Osteoblast (primary cell): ENCODE measurements at regions not wholly inside any gene's neighbourhood (a gene's known extent, or its start where the extent isn't known, plus 50 kb on each side); places are given as distances from the start of the nearest gene placed in this dataset.
"Not testable (repeated sequence)": the region's sequence is repeated elsewhere in the genome, so short reads cannot be mapped to it uniquely, and the experiment has no call there.

Experiments
- DNase-seq: peaks from one replicate; pipeline ENCODE4 v3.0.0; 2011; ENCODE audit warnings: low spot score, mixed read lengths; ENCODE audit not compliant: insufficient read length; ENCODE audit errors: missing footprints
- H2AFZ ChIP-seq: 2 replicates; pipeline ENCODE4 v1.6.0; 2011; ENCODE audit warnings: mild to moderate bottlenecking, low read length
- H3K27ac ChIP-seq: 2 replicates; pipeline ENCODE4 v1.5.1; 2011; ENCODE audit warnings: mild to moderate bottlenecking, low read depth, low read length, moderate library complexity
- H3K27me3 ChIP-seq: 2 replicates; pipeline ENCODE4 v1.6.0; 2012; ENCODE audit warnings: mild to moderate bottlenecking, control low read depth, inconsistent platforms, low read length, moderate library complexity; ENCODE audit not compliant: insufficient read depth
- H3K36me3 ChIP-seq: 2 replicates; pipeline ENCODE4 v1.5.1; 2011; ENCODE audit warnings: mild to moderate bottlenecking, low read length, control low read depth, moderate library complexity; ENCODE audit not compliant: insufficient read depth
- H3K4me1 ChIP-seq: 2 replicates; pipeline ENCODE4 v1.5.1; 2011; ENCODE audit warnings: mild to moderate bottlenecking, low read length, control low read depth, moderate library complexity; ENCODE audit not compliant: insufficient read depth
- H3K4me2 ChIP-seq: 2 replicates; pipeline ENCODE4 v1.6.0; 2011; ENCODE audit warnings: mild to moderate bottlenecking, low read length; ENCODE audit not compliant: insufficient read depth
- H3K4me3 ChIP-seq: fragments of 200-600 bp; sonication (generic); 3 replicates; pipeline ENCODE4 v1.5.1; 2012; ENCODE audit warnings: mild to moderate bottlenecking, low read length, inconsistent platforms; ENCODE audit not compliant: insufficient read depth
- H3K79me2 ChIP-seq: 2 replicates; pipeline ENCODE4 v1.6.0; 2012; ENCODE audit warnings: mild to moderate bottlenecking, low read length, control low read depth, inconsistent platforms; ENCODE audit not compliant: insufficient read depth
- H3K9me3 ChIP-seq: 2 replicates; pipeline ENCODE4 v1.5.1; 2011; ENCODE audit warnings: low read depth, low read length, control low read depth
- H4K20me1 ChIP-seq: 2 replicates; pipeline ENCODE4 v1.6.0; 2012; ENCODE audit warnings: mild to moderate bottlenecking, low read length, control low read depth; ENCODE audit not compliant: insufficient read depth
- CTCF ChIP-seq: IDR thresholded peaks from 2 replicates; pipeline ENCODE4 v1.5.1; 2011; ENCODE audit warnings: mild to moderate bottlenecking, low read depth, low read length, moderate library complexity; ENCODE audit errors: extremely low read depth

- H3K9me3 ChIP-seq: peaks cover 4% of the 10 kb centered on the region
- no peaks in the 10 kb centered on the region for H4K20me1 ChIP-seq
- H3K27me3 ChIP-seq: no peaks in the 10 kb centered on the region
- DNase-seq: no peak
- no peaks in the 10 kb centered on the region for H3K79me2 ChIP-seq
- no peaks in the 10 kb centered on the region for H3K36me3 ChIP-seq
- H3K4me1 ChIP-seq: no peaks in the 10 kb centered on the region
- H3K27ac ChIP-seq: no peak overlapping the region
- no peak for TF ChIP-seq CTCF
- H3K4me3 ChIP-seq: no peak overlapping the region
- no peak overlapping the region for H3K4me2 ChIP-seq
- H2AFZ ChIP-seq: no peak overlapping the region
These were observed 1616.5 kb upstream of the FLRT2 start for GRCh38 chr14:83913476-83913875.

DNA sequence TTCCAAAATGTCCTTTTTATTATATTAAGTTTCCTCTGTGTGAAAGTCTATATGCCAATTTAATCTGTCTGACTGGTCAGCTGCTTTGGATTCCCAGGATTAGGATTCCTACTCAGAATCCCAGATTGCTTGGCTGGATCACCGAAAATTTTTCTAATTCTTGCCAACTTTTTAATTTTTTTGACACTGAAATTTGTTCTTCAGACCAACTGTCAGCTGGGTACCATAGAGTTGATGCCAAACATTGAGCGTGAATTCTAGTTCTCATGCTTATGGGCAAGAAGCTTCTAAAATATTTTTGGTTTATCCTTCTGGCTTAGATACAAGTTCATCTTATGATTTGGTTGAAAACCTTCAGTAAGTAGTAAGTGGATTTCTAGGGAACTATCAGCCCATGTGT lies 1611.4 kb upstream of the FLRT2 start:
- Histone ChIP-seq H3K4me3 (no peak overlapping the region), H3K27me3 (no peaks in the 10 kb centered on the region), H3K4me2 (no peak overlapping the region), H3K79me2 (no peaks in the 10 kb centered on the region), H2AFZ (no peak overlapping the region), H3K4me1 (no peaks in the 10 kb centered on the region), H4K20me1 (no peaks in the 10 kb centered on the region), H3K36me3 (no peaks in the 10 kb centered on the region), H3K9me3 (no peaks in the 10 kb centered on the region), H3K27ac (no peak overlapping the region)
- no peak for DNase-seq
- TF ChIP-seq CTCF: no peak

GRCh38 chr14:83919675-83920074 lies 1610.3 kb upstream of the FLRT2 start:
- H2AFZ ChIP-seq, H3K27me3 ChIP-seq, H3K4me2 ChIP-seq, H4K20me1 ChIP-seq, H3K79me2 ChIP-seq, H3K4me1 ChIP-seq, H3K27ac ChIP-seq, H3K9me3 ChIP-seq, H3K36me3 ChIP-seq, H3K4me3 ChIP-seq, DNase-seq: not testable (repeated sequence)

- Histone ChIP-seq H3K27ac (no peak overlapping the region), H2AFZ (no peak overlapping the region), H3K4me1 (no peaks in the 10 kb centered on the region), H3K79me2 (no peaks in the 10 kb centered on the region), H3K4me3 (no peak overlapping the region), H3K27me3 (no peaks in the 10 kb centered on the region), H3K4me2 (no peak overlapping the region), H3K36me3 (no peaks in the 10 kb centered on the region), H4K20me1 (no peaks in the 10 kb centered on the region), H3K9me3 (no peaks in the 10 kb centered on the region)
- TF ChIP-seq CTCF: no peak
- DNase-seq: no peak
These were observed 1606.1 kb upstream of the FLRT2 start for GRCh38 chr14:83923842-83924241.

- Histone ChIP-seq H3K27me3 (no peaks in the 10 kb centered on the region), H3K36me3 (no peaks in the 10 kb centered on the region), H3K4me2 (no peak overlapping the region), H3K27ac (no peak overlapping the region), H2AFZ (no peak overlapping the region), H3K9me3 (no peaks in the 10 kb centered on the region), H3K4me1 (no peaks in the 10 kb centered on the region), H3K79me2 (no peaks in the 10 kb centered on the region), H3K4me3 (no peak overlapping the region), H4K20me1 (no peaks in the 10 kb centered on the region)
- no peak for TF ChIP-seq CTCF
- DNase-seq: no peak
These were observed 1605.7 kb upstream of the FLRT2 start for GRCh38 chr14:83924259-83924658.
